HG03097 (cell line): ENCODE measurements at regions not wholly inside any gene's neighbourhood (a gene's known extent, or its start where the extent isn't known, plus 50 kb on each side); places are given as distances from the start of the nearest gene placed in this dataset.

Source experiments
- ATAC-seq: cut with Tn5 transposase; IDR thresholded peaks from one replicate; pipeline ENCODE4 v1.9.1; 2021; ENCODE audit not compliant: unreplicated experiment, low FRiP score

- ATAC-seq = no peak
Observed at GRCh38 chr3:150306083-150306482, 102.0 kb upstream of the TSC22D2 start.

DNA sequence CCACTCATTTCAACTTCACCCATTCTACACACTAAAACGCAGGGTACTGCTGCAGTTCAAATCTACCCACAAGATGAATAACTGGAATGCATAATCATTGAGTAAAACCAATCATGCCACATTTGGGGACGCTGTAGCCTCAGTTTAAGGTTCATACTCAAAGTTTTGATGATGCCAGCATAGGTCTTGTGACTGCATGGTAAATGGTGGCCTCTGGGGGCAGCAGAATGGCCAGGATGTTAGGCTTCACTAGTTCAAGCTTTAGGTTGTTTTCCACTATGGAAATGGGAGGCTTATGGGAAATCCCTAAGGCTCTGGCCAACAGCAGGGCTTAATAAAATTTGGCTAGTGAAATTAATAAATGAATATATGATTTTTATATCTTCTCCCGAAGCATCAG, 104.3 kb upstream of the TSC22D2 start:
- no peak for ATAC-seq

GRCh38 chr3:150302246-150302645, 105.9 kb upstream of the TSC22D2 start:
- ATAC-seq = no peak

DNA sequence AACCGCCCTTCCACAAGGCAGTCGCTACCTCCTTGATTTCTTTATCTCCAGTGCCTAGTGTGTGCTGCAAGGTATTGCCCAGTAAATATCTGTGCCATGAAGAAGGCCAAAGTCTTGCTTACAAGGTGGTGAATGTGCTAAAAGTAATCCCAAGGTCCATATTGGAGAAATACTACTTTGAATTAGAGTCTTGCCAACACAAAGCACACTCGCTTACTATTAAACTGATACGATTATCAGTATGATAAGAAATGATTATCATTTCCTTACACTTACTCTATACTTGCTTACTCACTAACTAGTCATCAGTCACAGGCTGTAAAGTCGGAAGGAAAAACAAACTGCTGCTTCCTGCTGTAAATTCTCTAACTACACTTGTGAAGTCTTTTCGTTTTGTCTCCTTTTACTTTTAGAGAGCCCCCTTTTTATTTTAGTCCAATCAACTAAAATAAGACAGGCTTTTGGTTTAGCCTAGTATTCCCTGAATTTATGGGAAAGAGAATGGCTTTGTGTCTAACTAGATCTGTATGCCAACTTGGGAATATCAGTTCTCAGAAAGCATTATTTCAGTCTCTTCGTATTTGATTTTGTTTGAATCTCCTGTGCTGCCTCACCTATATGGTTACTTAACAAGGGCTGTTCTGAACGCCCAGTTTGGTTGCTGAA, 107.1 kb upstream of the TSC22D2 start:
- ATAC-seq = no peak

- ATAC-seq = no peak
Observed at GRCh38 chr3:150300388-150300787, 107.7 kb upstream of the TSC22D2 start.

GRCh38 chr3:150299201-150299600, 108.9 kb upstream of the TSC22D2 start:
- no peak for ATAC-seq

- ATAC-seq = no peak
Observed at GRCh38 chr3:150296966-150297365, 111.1 kb upstream of the TSC22D2 start.

GRCh38 chr3:150296123-150296735, 111.9 kb upstream of the TSC22D2 start:
- ATAC-seq = no peak

DNA sequence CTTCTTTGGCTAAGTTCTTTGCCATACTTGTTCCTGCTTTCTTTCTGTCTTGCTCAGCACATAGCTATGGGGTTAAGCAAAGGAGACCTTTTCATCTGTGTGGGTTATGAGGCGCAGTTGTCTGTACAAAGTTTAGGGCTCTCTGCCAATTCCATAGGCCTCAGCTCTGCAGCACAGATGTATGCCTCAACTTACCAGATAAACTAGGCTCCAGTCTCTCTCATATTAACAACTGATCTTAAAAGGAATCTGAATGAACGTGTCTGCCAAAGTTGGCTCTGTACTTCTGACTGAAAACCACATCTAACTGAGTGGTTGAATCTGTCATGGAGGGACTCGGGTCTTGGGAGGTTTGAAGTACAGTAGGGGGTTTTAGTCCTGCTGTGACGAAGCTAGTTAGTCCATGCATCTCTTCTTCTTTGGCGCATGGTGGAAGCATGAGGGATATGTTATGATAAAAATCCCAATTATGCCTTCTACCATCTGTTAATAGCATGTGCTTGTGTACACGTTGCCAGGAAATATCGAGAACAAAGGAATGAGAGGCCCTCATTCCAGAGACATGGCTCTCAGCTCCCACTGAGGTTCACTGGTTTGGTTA, 114.6 kb upstream of the TSC22D2 start:
- no peak for ATAC-seq

GRCh38 chr3:150292891-150293290, 115.2 kb upstream of the TSC22D2 start:
- ATAC-seq = no peak

GRCh38 chr3:150291515-150291914, 116.6 kb upstream of the TSC22D2 start:
- no peak for ATAC-seq

- ATAC-seq = no peak
Observed at GRCh38 chr3:150286390-150287147, 121.5 kb upstream of the TSC22D2 start.

- ATAC-seq = no peak
Observed at GRCh38 chr3:150285601-150286000, 122.5 kb upstream of the TSC22D2 start.

GRCh38 chr3:150278843-150279381, 129.2 kb upstream of the TSC22D2 start:
- no peak for ATAC-seq

DNA sequence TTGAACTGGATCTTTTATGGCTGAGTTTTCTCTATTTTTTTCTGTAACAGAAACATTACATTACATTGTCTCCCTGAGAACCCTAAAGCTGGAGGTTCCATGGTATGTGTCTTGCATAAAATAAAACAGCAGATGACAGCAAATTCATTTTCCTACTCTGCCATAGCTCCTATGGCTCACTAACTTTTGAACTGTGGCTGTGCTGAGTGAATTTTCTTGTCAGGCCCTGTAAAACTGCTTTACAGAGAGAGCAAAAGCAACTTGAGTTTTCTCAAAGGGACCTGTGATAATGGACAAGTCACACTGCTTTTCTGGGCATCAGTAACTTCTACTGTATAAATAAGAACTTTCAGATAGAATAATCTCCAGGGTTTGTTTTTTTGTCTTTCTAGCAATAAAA, 129.9 kb upstream of the TSC22D2 start:
- no peak for ATAC-seq

GRCh38 chr3:150277444-150277843, 130.7 kb upstream of the TSC22D2 start:
- ATAC-seq = no peak

- no peak for ATAC-seq
Observed at GRCh38 chr3:150275941-150276340, 132.2 kb upstream of the TSC22D2 start.

- no peak for ATAC-seq
Observed at GRCh38 chr3:150274372-150274771, 133.7 kb upstream of the TSC22D2 start.

DNA sequence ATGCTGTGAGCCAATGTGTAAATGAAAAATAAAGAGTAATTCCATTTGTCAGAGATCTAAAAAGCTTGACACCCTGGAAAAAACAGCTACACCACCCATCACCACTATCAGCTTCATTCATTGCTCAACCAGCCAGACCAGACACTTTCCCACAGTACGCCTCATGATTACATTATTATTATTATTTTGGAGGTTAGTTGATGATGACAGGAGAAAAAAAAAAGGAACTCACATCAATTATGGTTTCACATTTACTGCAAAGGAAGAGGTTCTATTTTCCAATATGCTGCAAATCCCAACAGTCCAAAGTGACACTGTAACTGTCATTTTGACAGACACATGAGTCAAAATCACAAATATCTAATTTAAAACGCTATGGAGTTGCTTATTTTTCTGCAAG, 134.7 kb upstream of the TSC22D2 start:
- no peak for ATAC-seq

- ATAC-seq = no peak
Observed at GRCh38 chr3:150271591-150271960, 136.5 kb upstream of the TSC22D2 start.

GRCh38 chr3:150270883-150271590, 137.1 kb upstream of the TSC22D2 start:
- no peak for ATAC-seq
